T-helper 2 cell treated with Interferon-gamma antibody and Interleukin-4, amounts not matched to agents 100 ng/mL and 5 ng/mL, for 36 hours (primary cell): ENCODE measurements at regions not wholly inside any gene's neighbourhood (a gene's known extent, or its start where the extent isn't known, plus 50 kb on each side); places are given as distances from the start of the nearest gene placed in this dataset.

Experiments used
- intact Hi-C: fragments of 100-400 bp; cut with micrococcal nuclease; formaldehyde crosslinking; loops from one replicate; pipeline ENCODE4 v1.15.1; 2023

GRCh38 chr11:88231894-88232482 lies 56.7 kb upstream of the RAB38 start:
- intact Hi-C loops = loop anchor here (1.0 kb wide), 1 partner anchor 312 kb away; no protein-coding TSS in a partner anchor

DNA sequence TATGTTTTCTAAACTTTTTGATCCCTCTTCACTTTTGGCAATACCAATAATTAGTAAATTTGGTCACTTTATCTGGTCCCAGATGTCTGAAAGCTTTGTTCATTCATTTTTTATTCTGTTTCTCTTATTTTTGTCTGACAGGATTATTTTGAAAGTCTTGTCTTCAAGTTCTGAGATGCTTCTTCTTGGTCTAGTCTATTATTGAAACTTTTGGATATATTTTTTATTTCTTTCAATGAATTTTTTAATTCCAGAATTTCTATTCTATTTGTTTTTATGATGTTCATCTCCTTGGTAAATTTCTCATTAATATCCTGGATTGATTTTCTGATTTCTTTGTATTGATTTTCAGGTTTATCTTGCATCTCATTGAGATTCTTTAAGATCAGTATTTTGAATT lies 54.1 kb upstream of the RAB38 start:
- intact Hi-C loops = no loop called here
